Esophagus muscularis mucosa (tissue), 3 donors: ENCODE measurements at regions not wholly inside any gene's neighbourhood (a gene's known extent, or its start where the extent isn't known, plus 50 kb on each side); places are given as distances from the start of the nearest gene placed in this dataset.

Source experiments
- POLR2AphosphoS5 ChIP-seq, 2 donors: sonication (generic); formaldehyde crosslinking; IDR thresholded peaks; one replicate each; pipeline ENCODE4 v1.6.1; 2017; ENCODE audit warnings: antibody characterized with exemption in 2 of 2
- TF ChIP-seq, protein P1 (sequence below), 3 experiments: fragments of 200-600 bp in 2 of 3; fragments of 450-650 bp in 1 of 3; sonication (generic) in 2 of 3; IDR thresholded peaks; one replicate each; pipeline ENCODE4 v1.5.1; 2017 to 2019; ENCODE audit warnings: antibody characterized with exemption in 3 of 3, mild to moderate bottlenecking in 2 of 3, moderate library complexity in 1 of 3

DNA sequence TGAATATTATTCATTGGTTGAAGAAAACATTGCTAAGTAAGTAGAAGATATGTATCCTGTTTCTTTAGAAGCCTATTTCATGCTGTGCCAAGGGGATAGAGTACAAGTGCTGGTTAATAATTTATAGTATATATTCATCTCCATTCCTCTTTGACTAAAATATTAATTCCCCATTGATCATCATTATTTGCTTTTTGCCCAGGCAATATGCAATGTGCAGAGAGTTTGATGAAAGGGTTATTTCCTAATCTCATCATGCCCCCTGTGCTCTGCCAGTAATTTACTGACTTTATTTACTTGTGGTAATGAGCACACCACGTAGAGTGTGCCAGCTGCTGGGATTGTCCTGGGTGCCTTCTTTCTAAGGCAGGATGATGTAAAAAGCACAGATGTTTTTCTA lies 180.9 kb downstream of the REEP3 start:
- TF ChIP-seq POLR2AphosphoS5 (IDR thresholded peaks at IDR 0.05), result no peak
- TF ChIP-seq, protein P1, sequence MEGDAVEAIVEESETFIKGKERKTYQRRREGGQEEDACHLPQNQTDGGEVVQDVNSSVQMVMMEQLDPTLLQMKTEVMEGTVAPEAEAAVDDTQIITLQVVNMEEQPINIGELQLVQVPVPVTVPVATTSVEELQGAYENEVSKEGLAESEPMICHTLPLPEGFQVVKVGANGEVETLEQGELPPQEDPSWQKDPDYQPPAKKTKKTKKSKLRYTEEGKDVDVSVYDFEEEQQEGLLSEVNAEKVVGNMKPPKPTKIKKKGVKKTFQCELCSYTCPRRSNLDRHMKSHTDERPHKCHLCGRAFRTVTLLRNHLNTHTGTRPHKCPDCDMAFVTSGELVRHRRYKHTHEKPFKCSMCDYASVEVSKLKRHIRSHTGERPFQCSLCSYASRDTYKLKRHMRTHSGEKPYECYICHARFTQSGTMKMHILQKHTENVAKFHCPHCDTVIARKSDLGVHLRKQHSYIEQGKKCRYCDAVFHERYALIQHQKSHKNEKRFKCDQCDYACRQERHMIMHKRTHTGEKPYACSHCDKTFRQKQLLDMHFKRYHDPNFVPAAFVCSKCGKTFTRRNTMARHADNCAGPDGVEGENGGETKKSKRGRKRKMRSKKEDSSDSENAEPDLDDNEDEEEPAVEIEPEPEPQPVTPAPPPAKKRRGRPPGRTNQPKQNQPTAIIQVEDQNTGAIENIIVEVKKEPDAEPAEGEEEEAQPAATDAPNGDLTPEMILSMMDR (IDR thresholded peaks at IDR 0.05), result no peak
